Nephron (organoid): ENCODE measurements at regions not wholly inside any gene's neighbourhood (a gene's known extent, or its start where the extent isn't known, plus 50 kb on each side); places are given as distances from the start of the nearest gene placed in this dataset.

Experiments
- H3K27ac Mint-ChIP-seq, 3 experiments: 2 replicates each; pipeline ENCODE4 v1.8.0; 2020; ENCODE audit warnings: mixed read lengths in 3 of 3, mild to moderate bottlenecking in 2 of 3, moderate library complexity in 1 of 3
- H3K27me3 Mint-ChIP-seq: 2 replicates; pipeline ENCODE4 v1.8.0; 2021; ENCODE audit warnings: low read depth, mild to moderate bottlenecking, moderate library complexity, mixed read lengths
- H3K36me3 Mint-ChIP-seq: 2 replicates; pipeline ENCODE4 v1.8.0; 2020; ENCODE audit warnings: low read depth, mixed read lengths
- H3K4me1 Mint-ChIP-seq: 2 replicates; pipeline ENCODE4 v1.8.0; 2020; ENCODE audit warnings: mixed read lengths
- H3K4me3 Mint-ChIP-seq, 3 experiments: 2 replicates each; pipeline ENCODE4 v1.8.0; 2020; ENCODE audit warnings: mild to moderate bottlenecking in 3 of 3, mixed read lengths in 3 of 3, moderate library complexity in 2 of 3
- H3K9me3 Mint-ChIP-seq: 2 replicates; pipeline ENCODE4 v1.8.0; 2020; ENCODE audit warnings: mixed read lengths
- TF ChIP-seq, protein P1 (sequence below), 3 experiments: fragments of 200-600 bp; sonication (generic); IDR thresholded peaks; one replicate each; pipeline ENCODE4 v1.5.0; 2021; ENCODE audit warnings: antibody characterized with exemption in 3 of 3; ENCODE audit not compliant: unreplicated experiment in 3 of 3

- no peak overlapping the region for H3K27ac Mint-ChIP-seq
- H3K4me3 Mint-ChIP-seq: no peak overlapping the region
- peaks cover 64% of the 10 kb centered on the region for H3K27me3 Mint-ChIP-seq
- H3K4me1 Mint-ChIP-seq: no peaks in the 10 kb centered on the region
- no peaks in the 10 kb centered on the region for H3K36me3 Mint-ChIP-seq
- no peaks in the 10 kb centered on the region for H3K9me3 Mint-ChIP-seq
- TF ChIP-seq, protein P1, sequence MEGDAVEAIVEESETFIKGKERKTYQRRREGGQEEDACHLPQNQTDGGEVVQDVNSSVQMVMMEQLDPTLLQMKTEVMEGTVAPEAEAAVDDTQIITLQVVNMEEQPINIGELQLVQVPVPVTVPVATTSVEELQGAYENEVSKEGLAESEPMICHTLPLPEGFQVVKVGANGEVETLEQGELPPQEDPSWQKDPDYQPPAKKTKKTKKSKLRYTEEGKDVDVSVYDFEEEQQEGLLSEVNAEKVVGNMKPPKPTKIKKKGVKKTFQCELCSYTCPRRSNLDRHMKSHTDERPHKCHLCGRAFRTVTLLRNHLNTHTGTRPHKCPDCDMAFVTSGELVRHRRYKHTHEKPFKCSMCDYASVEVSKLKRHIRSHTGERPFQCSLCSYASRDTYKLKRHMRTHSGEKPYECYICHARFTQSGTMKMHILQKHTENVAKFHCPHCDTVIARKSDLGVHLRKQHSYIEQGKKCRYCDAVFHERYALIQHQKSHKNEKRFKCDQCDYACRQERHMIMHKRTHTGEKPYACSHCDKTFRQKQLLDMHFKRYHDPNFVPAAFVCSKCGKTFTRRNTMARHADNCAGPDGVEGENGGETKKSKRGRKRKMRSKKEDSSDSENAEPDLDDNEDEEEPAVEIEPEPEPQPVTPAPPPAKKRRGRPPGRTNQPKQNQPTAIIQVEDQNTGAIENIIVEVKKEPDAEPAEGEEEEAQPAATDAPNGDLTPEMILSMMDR (IDR thresholded peaks at IDR 0.05; ENCODE audit: unreplicated experiment in 3 of 3): no peak
Observed at GRCh38 chr9:36759976-36760375, 187.3 kb downstream of the MELK start.

DNA sequence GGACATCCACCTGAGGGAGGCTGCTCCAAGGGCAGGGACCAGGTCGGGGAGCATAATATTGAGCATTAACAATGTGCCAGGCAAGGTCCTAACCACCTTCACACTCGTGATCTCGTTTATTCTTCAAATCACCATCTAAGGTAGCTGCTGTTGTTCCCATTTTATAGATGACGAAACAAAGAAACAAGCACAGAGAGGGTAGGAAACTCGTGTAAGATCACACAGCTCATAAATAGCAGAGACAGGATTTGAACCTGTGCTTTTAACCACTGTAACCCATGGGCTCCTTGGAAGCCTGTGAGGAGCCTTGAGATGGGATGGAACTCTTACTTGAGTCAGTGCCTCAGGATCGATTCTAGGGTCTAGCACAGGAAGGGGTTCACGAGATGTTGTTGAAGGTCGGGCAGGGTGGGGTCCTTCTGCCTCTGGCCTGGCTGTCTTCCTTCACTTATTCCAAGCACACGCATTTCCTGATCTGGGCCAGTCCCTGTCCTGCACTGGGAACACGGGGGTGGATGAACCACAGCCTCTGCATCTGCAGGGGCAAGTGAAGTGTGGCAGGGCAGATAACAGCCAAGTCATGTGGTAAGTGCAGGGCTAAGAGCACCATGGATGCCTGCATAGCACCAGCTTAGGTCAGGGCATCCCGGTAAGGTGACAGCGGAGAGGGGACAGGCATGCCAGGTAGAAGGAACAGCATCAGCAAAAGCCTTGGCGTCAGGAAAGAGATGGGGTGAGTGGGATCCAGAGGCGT, 188.1 kb downstream of the MELK start:
- H3K4me3 Mint-ChIP-seq: no peak overlapping the region
- H3K27me3 Mint-ChIP-seq: peaks cover 56% of the 10 kb centered on the region
- H3K36me3 Mint-ChIP-seq: no peaks in the 10 kb centered on the region
- no peak overlapping the region for H3K27ac Mint-ChIP-seq
- TF ChIP-seq, protein P1 (IDR thresholded peaks at IDR 0.05; ENCODE audit: unreplicated experiment in 3 of 3): no peak
- no peaks in the 10 kb centered on the region for H3K4me1 Mint-ChIP-seq
- H3K9me3 Mint-ChIP-seq: no peaks in the 10 kb centered on the region

DNA sequence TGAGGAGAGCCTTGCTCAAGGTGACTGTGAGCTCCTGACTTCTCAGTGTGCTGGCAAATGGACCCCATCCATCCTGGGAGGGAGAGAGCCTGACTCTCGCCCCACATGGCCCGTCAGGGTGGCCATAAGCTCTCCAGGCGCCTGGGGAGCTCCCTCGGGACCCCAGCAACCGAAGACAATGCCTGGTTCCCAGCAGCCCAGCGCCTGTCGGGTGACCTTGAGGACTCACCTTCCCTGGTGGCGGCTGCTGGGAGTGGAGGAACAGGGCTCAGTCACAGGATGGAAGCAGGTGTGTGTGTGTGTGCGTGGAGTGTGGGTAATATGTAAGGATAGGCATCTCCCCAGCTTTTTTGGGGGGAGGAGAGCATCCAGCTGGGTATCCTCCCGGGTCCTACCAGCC, 190.3 kb downstream of the MELK start:
- no peaks in the 10 kb centered on the region for H3K9me3 Mint-ChIP-seq
- H3K4me3 Mint-ChIP-seq: no peak overlapping the region
- no peaks in the 10 kb centered on the region for H3K4me1 Mint-ChIP-seq
- peaks cover 51% of the 10 kb centered on the region for H3K27me3 Mint-ChIP-seq
- TF ChIP-seq, protein P1 (IDR thresholded peaks at IDR 0.05; ENCODE audit: unreplicated experiment in 3 of 3): no peak
- H3K36me3 Mint-ChIP-seq: no peaks in the 10 kb centered on the region
- no peak overlapping the region for H3K27ac Mint-ChIP-seq

GRCh38 chr9:36763778-36764177, 191.1 kb downstream of the MELK start:
- Mint-ChIP-seq H3K36me3 (no peaks in the 10 kb centered on the region), H3K4me1 (no peaks in the 10 kb centered on the region), H3K27ac (no peak overlapping the region), H3K9me3 (no peaks in the 10 kb centered on the region), H3K4me3 (no peak overlapping the region), H3K27me3 (peaks cover 51% of the 10 kb centered on the region)
- TF ChIP-seq, protein P1 (IDR thresholded peaks at IDR 0.05; ENCODE audit: unreplicated experiment in 3 of 3): no peak

DNA sequence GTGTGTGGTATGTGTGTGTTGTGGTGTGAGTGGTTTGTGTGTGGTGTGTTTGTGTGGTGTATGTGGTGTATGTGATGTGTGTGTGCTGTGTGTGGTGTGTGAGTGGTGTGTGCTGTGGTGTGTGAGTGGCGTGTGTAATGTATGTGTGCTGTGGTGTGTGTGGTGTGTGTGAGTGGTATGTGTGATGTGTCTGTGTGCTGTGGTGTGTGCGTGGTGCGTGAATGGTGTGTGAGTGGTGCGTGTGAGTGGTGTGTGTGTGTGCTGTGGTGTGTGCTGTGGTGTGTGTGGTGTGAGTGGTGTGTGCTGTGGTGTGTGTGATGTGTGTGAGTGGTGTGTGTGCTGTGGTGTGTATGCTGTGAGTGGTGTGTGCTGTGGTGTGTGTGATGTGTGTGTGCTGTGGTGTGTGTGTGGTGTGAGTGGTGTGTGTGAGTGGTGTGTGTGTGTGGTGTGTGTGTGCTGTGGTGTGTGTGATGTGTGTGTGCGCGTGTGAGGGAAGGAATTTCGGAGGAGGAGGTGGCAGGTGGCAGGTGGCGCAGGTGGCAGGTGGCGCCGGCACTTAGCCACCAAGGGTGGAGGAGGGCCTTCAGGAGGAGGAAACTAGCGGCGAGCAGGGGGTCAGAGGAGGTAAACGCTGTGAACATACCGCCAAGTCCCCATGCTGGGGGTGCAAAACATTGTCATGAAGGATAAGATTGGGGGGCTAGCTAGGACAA, 191.8 kb downstream of the MELK start:
- Mint-ChIP-seq H3K4me3 (no peak overlapping the region), H3K4me1 (no peaks in the 10 kb centered on the region), H3K9me3 (no peaks in the 10 kb centered on the region), H3K27ac (no peak overlapping the region), H3K36me3 (no peaks in the 10 kb centered on the region), H3K27me3 (peaks cover 54% of the 10 kb centered on the region)
- TF ChIP-seq, protein P1 (IDR thresholded peaks at IDR 0.05; ENCODE audit: unreplicated experiment in 3 of 3): no peak

GRCh38 chr9:36765077-36765390, 192.3 kb downstream of the MELK start:
- H3K36me3 Mint-ChIP-seq: no peaks in the 10 kb centered on the region
- H3K4me1 Mint-ChIP-seq: no peaks in the 10 kb centered on the region
- no peaks in the 10 kb centered on the region for H3K9me3 Mint-ChIP-seq
- TF ChIP-seq, protein P1 (IDR thresholded peaks at IDR 0.05; ENCODE audit: unreplicated experiment in 3 of 3): no peak
- H3K27ac Mint-ChIP-seq: no peak overlapping the region
- H3K4me3 Mint-ChIP-seq: no peak overlapping the region
- peaks cover 55% of the 10 kb centered on the region for H3K27me3 Mint-ChIP-seq
